Nephron progenitor cell (in vitro differentiated cells): ENCODE measurements at regions not wholly inside any gene's neighbourhood (a gene's known extent, or its start where the extent isn't known, plus 50 kb on each side); places are given as distances from the start of the nearest gene placed in this dataset.

Experiments
- DNase-seq: peaks from one replicate; pipeline ENCODE4 v3.0.0; 2021
- H3K27ac Mint-ChIP-seq: 2 replicates; pipeline ENCODE4 v1.8.0; 2021; ENCODE audit warnings: mild to moderate bottlenecking, moderate library complexity, mixed read lengths
- H3K27me3 Mint-ChIP-seq: 2 replicates; pipeline ENCODE4 v1.8.0; 2021; ENCODE audit warnings: mild to moderate bottlenecking, low read depth, mixed read lengths; ENCODE audit not compliant: poor library complexity
- H3K36me3 Mint-ChIP-seq: 2 replicates; pipeline ENCODE4 v1.8.0; 2021; ENCODE audit warnings: low read depth, mixed read lengths
- H3K4me1 Mint-ChIP-seq: 2 replicates; pipeline ENCODE4 v1.8.0; 2021; ENCODE audit warnings: mixed read lengths
- H3K4me3 Mint-ChIP-seq: 2 replicates; pipeline ENCODE4 v1.8.0; 2021; ENCODE audit warnings: mild to moderate bottlenecking, moderate library complexity, mixed read lengths
- H3K9me3 Mint-ChIP-seq: 2 replicates; pipeline ENCODE4 v1.8.0; 2021; ENCODE audit warnings: mild to moderate bottlenecking, moderate library complexity, mixed read lengths
- TF ChIP-seq, protein P1 (sequence below): fragments of 200-600 bp; sonication (generic); IDR thresholded peaks from 2 replicates; pipeline ENCODE4 v1.5.0; 2021; ENCODE audit warnings: antibody characterized with exemption

DNA sequence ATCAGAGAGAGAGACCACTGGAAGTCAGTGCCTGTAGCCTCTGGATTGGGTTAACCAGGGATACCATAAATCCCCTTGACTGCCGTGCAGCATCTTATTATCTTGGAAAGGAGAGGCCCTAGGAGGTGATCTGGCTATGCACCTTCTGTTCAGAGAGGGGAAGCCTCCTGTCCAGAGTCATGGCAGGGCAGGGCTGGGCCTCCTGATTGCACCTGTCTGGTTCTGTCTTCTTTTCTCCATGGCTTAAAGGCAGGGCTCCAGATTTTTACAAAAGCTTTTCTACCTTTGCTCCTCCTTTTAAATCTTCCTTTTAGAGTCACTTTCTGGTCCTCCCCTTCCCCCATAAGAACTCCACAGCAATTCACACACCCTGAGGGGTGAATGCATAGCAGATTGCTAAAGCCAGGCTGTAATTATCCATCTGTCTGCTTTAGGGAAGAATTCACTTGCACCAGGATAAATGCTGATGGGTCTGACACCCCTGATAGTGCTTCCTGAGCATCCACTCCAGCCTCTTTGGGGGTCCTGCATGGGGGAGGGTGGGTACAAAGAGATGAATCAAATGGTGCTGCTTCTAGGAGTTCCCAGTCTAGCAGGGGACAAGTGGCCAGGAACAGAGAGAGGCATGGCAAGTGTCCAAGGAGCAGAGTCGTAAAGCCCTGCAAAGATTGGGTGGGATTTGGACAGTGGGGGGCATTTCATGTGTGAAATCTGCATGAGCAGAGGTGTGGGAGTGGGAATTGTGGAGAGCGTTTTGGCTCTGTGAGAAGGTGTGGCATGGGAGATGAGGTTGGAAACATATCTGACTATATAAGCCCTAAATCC is 141.3 kb upstream of the ALDH1B1 start:
- no peak for DNase-seq
- H3K4me3 Mint-ChIP-seq: no peak overlapping the region
- TF ChIP-seq, protein P1, sequence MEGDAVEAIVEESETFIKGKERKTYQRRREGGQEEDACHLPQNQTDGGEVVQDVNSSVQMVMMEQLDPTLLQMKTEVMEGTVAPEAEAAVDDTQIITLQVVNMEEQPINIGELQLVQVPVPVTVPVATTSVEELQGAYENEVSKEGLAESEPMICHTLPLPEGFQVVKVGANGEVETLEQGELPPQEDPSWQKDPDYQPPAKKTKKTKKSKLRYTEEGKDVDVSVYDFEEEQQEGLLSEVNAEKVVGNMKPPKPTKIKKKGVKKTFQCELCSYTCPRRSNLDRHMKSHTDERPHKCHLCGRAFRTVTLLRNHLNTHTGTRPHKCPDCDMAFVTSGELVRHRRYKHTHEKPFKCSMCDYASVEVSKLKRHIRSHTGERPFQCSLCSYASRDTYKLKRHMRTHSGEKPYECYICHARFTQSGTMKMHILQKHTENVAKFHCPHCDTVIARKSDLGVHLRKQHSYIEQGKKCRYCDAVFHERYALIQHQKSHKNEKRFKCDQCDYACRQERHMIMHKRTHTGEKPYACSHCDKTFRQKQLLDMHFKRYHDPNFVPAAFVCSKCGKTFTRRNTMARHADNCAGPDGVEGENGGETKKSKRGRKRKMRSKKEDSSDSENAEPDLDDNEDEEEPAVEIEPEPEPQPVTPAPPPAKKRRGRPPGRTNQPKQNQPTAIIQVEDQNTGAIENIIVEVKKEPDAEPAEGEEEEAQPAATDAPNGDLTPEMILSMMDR: no peak
- peaks cover 10% of the 10 kb centered on the region for H3K9me3 Mint-ChIP-seq
- no peak overlapping the region for H3K27ac Mint-ChIP-seq
- peaks cover 21% of the 10 kb centered on the region for H3K27me3 Mint-ChIP-seq
- peaks cover 29% of the 10 kb centered on the region for H3K4me1 Mint-ChIP-seq
- H3K36me3 Mint-ChIP-seq: no peaks in the 10 kb centered on the region

DNA sequence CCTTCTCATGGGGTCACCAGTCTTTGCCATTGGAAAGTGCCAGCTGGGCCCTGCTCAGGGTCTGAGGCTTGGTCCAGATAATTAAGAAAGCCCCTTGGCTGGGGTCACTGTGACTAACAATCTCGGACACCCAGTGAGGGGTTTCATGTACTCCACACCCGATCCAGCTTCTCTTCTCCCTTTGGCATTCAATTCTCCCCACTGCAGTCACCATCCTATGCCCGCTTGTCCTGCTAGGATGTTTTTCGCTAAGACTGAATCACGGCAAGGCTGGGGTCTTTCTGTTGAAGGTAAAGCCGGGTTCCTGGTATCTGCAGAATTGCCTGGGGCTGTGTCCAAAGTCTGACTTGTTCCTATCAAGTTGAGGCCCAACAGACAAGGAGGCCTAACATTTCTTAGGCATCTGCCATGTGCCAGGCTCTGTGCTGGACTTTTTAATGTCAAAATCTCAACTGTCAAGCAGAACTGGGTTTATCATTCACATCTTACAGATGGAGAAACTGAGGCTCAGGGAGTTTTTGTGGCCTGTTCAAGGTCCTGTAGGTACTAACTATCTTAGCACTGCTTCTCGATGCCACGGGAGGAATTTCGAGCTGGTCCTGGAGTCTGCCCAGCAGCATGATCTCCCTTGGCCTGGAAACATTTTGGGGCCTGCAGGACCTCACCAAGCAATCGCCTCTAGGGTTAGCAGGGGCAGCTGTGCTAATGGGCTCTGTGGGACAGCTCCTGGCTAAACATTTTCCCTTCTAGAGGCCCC is 142.0 kb upstream of the ALDH1B1 start:
- Mint-ChIP-seq H3K4me1 (peaks cover 27% of the 10 kb centered on the region), H3K27me3 (peaks cover 21% of the 10 kb centered on the region), H3K36me3 (no peaks in the 10 kb centered on the region), H3K9me3 (peaks cover 7% of the 10 kb centered on the region), H3K4me3 (no peak overlapping the region), H3K27ac (no peak overlapping the region)
- TF ChIP-seq, protein P1: no peak
- no peak for DNase-seq

DNA sequence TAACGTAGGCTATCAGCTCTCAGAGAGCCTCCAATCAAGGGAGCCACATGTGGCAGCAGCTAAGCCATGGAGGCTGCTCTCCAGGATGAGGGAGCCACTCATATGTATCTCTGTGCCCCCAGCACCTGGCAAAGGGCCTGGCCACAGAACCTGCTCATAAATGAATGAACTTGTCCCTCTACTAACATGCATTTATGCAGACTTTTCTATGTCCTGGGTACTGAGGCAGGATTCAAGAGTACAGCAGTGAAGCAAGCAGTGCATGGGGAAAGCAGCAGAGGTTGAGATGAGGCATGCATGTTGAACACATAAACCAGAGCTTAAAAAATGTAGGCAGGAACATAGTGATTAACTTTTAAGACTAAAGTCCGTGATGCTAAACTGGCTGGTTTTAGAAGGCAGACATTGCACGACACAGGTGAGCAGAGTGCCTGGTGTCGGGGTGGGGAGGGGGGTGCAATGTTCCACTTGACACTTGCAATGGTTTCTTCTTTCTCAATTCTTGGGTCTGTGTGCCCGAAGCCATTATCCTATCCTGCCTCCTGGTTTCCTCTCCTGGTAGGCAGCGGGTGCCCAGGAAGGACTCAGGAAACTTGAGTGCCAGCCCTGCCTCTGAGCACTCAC is 142.8 kb upstream of the ALDH1B1 start:
- H3K4me1 Mint-ChIP-seq: peaks cover 20% of the 10 kb centered on the region
- H3K4me3 Mint-ChIP-seq: no peak overlapping the region
- H3K36me3 Mint-ChIP-seq: no peaks in the 10 kb centered on the region
- H3K27ac Mint-ChIP-seq: no peak overlapping the region
- TF ChIP-seq, protein P1: no peak
- DNase-seq: no peak
- peaks cover 21% of the 10 kb centered on the region for H3K27me3 Mint-ChIP-seq
- peaks cover 3% of the 10 kb centered on the region for H3K9me3 Mint-ChIP-seq

DNA sequence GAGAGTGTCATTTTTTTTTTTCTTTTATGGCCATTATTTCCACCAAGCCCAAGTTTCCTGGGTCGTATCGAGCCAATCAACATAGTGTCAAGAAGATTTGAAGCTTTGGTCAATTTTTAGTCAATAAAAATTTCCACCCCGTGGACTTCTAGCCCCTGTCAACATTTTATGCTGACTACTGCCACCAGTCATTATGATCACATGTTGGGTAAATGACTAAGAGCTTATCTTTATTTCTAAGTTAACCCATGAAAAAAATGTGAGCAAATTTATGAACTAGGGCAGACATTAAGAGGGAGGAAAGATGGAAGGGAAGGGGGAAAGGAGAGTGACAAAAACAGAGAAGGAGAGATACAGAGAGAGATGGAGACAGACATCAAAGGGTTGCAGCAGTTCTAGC is 143.5 kb upstream of the ALDH1B1 start:
- Mint-ChIP-seq H3K27me3 (peaks cover 24% of the 10 kb centered on the region), H3K4me3 (no peak overlapping the region), H3K9me3 (peaks cover 3% of the 10 kb centered on the region), H3K27ac (no peak overlapping the region), H3K36me3 (no peaks in the 10 kb centered on the region), H3K4me1 (peaks cover 14% of the 10 kb centered on the region)
- TF ChIP-seq, protein P1: no peak
- DNase-seq: no peak

DNA sequence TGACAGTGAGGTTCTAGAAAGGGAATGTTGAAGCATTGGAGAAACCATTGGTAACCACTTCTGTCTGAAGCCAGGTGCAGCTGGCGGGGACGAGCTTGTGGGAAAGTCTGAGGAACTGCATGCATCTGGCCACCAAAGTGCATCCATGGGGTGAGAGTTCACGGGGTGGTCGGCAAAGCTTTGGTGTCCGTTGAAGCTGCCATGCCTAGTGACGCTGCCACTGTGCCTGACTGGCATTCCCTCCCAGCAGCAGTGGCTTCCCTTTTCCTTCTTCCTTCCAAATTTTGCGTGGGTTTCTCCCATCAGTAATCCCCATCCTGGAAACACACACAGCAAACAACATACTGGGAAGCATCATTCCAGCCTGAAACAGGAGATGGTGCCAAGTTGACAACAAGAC is 145.7 kb upstream of the ALDH1B1 start:
- Mint-ChIP-seq H3K4me1 (peaks cover 11% of the 10 kb centered on the region), H3K9me3 (peaks cover 3% of the 10 kb centered on the region), H3K4me3 (no peak overlapping the region), H3K27ac (no peak overlapping the region), H3K27me3 (peaks cover 21% of the 10 kb centered on the region), H3K36me3 (no peaks in the 10 kb centered on the region)
- DNase-seq: no peak
- TF ChIP-seq, protein P1: no peak
